Hematopoietic multipotent progenitor cell treated with erythropoietin and hydrocortisone succinate and interleukin-3 and kit ligand, for 17 days (in vitro differentiated cells): ENCODE measurements at regions not wholly inside any gene's neighbourhood (a gene's known extent, or its start where the extent isn't known, plus 50 kb on each side); places are given as distances from the start of the nearest gene placed in this dataset.
"Not testable (repeated sequence)": the region's sequence is repeated elsewhere in the genome, so short reads cannot be mapped to it uniquely, and the experiment has no call there.

Experiments
- DNase-seq: peaks from one replicate; pipeline ENCODE4 v3.0.0-alpha.2; 2015; ENCODE audit warnings: low spot score

DNA sequence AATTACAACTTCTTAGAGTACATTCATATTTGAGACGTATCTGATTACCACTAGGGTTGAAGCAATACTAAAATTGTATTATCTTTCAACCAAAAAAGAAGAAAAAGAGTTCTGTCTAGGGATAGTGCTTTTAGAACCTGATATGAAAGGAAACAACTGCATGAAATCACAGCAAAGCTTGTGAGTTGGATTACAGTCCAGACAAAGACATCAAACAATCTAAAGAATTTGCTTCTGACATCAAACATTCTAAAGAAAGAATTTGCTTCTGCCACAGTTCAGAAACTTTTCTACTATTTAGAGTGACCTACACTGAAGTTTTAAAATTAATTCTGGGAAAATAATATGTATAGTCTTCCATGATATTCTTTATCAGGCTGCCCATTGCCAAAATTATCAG is 1141.1 kb upstream of the ACO1 start:
- DNase-seq = no peak

DNA sequence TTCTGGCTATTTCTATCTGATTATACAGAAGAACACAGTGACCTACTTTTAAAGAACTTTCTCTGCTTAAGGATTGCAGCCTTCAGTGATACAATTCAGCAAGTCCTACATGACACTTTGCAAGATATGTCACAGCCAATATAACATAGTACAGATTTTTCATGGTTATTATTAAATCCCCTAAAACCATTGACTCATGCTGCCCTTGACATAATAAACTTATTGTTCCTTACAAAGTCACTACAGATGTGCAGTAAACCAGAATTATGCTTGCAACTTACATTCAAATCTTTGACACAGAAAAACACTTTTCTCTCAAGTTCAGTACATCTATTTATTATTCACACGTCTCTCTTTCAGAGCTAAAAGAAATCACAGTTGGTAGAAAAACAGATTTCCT is 1136.3 kb upstream of the ACO1 start:
- no peak for DNase-seq

DNA sequence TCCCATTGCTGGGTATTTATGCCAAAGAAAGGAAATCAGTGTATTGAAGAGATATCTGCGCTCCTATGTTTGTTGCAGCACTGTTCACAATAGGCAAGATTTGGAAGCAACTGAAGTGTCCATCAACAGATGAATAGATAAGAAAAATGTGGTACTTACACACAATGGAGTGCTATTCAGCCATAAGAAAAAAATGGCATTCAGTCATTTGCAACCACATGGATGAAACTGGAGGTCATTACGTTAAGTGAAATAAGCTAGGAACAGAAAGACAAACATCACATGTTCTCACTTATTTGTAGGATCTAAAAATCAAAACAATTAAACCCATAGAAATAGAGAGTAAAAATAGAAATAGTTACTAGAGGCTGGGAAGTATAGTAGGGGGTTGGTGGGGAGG is 1133.1 kb upstream of the ACO1 start:
- no peak for DNase-seq

DNA sequence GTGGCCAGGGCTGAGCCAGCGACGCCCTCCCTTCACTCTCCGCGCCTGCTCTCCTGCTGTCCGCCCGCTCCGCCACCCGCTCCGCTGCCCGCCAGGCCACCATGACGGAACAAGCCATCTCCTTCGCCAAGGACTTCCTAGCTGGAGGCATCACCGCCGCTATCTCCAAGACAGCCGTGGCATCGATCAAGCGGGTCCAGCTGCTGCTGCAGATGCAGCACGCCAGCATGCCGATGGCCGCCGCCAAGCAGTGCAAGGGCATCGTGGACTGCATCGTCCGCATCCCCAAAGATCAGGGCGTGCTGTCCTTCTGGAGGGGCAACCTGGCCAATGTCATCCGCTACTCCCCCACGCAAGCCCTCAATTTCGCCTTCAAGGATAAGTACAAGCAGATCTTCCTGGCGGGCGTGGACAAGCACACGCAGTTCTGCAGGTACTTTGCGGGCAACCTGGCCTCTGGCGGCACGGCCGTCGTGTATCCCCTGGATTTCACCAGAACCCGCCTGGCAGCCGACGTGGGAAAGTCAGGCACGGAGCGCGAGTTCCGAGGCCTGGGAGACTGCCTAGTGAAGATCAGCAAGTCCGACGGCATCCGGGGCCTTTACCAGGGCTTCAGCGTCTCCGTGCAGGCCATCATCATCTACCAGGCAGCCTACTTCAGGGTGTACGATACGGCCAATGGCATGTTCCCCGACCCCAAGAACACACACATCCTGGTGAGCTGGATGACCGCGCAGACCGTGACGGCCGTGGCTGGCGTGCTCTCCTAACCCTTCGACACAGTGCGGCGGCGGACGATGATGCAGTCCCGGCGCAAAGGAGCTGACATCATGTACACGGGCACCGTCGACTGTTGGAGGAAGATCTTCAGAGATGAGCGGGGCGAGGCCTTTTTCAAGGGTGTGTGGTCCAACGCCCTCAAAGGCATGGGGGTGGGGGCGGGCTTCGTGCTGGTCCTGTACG is 1130.4 kb upstream of the ACO1 start:
- no peak for DNase-seq

DNA sequence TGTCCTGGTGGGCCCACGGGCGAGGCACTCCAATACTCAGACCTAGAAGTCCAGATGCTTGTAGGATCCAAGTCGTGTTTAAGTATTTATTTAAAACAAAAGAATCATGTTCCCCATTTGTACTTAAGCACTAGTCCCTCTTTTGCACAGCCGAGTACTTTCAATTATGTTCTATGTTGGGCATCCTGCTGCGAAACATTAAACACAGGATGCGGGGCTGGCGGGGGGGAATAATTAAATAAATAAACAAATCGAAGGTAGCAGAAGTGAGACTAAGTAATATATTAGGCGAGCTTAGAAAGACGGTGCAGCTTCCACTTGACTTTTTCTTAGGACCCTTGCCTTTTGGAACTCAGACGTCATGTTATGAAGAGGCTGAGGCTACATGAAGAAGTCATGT is 1129.2 kb upstream of the ACO1 start:
- DNase-seq = no peak

DNA sequence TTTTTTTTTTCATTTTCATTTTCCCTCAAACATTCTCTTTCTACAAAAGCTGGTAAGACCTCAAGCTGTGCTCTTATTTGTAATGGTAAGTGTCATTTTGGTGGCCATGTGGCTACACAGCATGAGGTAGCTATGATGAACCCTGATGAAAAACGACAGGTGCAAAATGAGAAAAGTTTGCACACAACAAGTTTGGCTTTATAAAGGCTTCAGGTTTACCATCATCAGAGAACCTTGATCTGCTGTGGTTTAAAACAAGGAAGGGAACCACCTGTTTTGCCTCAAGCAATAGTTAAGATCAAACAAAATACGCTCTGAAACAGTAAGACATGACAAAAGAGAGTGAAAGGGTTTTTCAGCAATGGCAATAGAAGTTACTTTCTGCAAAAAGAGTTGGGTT is 1124.6 kb upstream of the ACO1 start:
- no peak for DNase-seq

DNA sequence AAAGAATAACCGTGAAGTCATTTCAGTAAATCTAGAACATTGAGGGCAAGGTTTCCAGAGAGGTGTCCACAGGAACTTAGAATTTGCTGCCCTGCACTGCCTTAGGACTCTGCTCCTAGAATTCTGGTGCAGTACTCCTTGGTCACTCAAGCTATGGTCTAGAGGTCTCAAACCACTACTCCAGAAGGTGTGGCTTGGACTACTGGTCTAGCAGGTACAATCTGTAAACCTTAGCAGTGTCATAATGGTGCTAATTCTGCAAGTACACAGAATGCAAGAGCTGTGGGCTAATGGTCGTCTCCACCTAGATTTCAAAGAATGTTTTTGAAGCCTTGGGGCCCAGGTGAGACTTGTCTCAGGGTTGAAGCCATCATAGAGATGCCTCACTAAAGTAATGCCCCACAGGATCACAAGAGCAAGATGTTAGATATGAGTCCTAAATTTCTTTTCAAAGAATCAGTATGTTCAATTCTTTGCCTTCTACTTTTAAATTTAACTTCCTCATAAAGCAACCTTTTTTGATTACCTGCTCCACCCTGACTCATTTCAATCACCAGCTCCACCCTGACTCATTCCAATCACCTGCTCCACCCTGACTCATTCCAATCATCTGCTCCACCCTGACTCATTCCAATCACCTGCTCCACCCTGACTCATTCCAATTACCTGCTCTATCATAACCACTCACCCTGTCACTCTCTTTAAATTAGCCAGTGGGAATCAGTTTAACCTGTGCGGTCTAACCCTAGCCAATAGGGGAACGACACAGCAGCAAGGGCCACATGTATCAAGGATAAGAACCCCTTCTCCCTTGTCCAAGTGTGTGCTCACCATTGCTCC is 1111.8 kb upstream of the ACO1 start:
- no peak for DNase-seq

DNA sequence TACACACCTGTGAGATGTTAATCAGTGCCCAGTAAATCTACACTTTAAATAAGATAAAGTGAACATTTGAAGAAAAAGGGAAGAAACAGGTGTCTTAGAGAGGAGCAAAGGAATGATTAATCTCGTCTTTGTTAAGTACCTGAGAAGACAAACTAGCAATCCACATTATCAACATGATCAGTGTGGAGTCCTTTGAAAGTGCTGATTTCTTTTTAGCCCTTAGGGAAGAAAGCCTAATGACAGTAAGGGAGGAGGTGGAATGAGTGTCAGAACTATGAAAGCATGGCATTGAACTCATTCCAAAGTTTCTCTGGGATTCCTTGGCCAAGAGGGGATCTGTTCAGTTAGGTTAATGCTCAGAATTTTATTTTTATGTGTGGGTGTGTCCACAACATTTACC is 1109.0 kb upstream of the ACO1 start:
- DNase-seq = no peak

DNA sequence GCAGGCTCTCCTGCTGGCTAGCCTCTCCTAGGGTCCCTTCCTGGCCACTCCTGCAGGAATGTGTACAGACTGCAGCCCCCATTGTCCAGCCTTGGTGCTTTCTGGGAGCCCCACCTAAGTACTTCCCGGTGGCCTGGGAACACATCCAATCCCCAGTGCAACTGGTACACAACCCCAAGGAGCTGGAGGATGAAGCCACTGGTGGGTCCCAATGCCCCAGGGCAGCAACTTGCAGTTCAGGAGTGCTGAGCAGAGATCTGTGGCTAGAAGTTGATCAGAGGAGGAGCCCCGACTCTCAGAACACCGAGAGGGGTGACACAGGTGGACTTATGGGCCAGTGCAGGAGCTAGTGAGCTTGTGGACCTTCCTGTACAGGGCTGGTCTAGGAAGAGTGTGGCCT is 1093.7 kb upstream of the ACO1 start:
- no peak for DNase-seq

DNA sequence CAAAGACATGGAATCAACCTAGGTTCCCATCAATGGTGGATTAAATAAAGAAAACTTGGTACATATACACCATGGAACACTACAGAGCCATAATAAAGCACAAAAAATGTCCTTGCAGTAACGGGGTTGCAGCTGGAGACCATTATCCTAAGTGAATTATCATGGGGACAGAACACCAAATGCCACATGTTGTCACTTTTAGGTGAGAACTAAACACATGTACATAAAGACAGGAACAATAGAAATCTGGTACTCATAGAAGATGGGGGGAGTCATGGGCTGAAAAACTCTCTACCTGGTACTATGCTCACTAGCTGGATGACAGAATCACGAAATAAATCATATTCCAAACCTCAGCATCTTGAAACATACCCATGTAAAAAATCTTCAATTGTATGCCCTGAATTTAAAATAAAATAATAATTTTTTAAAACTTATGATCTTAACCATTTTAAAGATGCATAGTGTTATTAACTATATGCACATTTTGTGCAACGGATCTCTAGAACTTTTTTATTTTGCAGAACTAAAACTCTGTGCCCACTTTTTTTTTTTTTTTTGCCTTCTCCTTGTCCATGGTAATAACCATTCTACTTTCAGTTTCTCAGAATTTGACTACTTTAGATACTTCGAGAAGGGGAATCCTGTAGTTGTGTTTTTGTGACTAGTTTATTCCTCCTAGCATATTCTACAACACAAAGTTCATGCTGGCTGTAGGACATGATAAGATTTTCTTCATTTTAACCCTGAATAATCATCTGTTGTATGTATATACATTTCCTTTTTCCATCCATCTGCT is 1081.6 kb upstream of the ACO1 start:
- no peak for DNase-seq

DNA sequence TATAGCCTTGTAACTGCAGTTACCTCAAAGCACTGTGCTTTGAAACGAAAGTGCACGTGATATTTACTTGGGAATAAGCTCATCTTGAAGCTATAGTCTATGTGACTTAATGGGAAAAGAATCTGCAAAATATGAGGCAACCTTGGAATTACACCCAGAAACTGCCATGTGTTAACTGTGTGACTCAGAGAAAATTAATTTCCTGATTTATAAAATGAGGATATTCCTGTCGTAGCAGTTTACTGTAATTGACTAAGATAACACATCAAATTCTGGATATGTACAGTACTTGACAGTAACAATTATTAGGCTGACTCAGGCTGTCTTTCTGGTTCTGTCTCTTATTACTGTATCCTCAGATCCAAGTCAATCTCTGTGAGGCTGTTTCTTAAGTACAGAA is 1079.9 kb upstream of the ACO1 start:
- no peak for DNase-seq

DNA sequence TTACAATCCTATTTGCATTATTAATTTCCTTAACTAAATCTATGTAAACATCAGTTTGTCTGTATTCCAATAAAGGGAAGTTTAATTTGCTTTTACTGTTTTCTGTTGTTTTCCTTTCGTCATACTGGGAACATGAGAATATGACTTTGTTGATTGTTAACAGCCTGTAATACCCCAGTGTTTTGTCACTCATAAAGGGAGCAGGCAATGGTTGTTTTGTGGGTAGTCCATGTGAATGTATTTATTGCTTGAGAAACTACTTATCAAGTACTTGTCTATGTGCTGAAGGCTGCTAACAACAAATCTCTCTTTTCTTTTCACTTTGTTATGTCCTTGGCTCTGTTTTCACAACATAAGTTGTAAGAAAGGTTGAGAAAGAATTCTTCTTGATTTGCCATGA is 1070.2 kb upstream of the ACO1 start:
- no peak for DNase-seq

DNA sequence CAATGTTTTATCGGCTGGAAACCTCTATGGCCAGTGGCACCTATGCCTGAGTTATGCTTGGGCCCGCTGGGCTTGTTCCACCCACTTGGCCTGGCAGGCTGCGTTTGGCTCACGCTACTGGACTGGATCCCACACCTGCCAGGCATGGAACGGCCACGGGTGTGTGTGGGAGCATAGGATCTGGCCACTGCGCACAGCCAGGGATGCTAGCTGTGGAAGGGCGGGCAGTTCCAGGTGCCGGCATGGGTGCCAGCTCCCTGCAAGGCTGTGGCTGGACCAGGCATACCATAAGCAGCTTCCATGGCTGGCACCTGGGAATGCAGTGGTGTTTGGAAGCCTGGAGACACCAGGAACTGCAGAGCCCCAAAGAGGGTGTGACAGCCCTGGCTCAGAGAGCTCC is 1063.9 kb upstream of the ACO1 start:
- no peak for DNase-seq

DNA sequence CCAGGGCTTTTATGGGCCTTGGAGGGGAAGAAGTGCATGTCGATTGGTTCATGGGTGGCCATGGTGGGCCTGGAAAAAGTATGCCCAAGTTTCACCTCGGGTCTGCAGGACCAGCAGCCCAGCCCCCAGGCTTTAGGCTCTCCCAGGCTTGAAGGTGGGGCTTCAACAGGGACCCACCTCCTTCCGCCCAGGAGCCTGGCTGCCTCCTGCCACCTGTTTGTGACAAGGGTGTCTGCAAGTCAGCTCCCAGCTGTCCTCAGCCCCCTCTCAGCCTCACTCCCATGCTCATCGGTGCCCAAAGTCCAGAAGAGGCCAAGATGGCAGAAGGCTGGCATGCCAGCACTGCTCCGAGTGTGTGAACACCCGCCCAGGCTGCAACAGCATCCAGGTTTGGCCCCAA is 1063.2 kb upstream of the ACO1 start:
- DNase-seq = no peak

DNA sequence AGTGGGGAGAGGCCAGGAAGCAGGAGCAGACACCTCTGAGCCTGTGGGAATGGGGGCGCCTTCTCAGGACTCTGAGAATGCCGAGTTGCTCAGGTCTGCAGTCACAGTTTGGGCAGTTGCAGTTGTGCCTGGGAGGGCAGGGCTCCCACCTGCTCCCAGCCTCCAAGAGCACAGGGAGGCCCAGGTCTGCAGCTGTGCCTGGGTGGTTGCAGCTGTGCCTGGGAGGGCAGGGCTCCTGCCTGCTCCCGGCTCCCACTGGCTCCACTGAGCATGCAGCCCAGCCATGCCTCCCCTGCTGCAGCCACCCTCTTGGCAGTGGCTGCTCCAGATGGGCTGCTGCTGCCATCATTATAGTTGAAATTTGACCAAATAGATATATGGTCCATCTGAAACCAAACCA is 1062.8 kb upstream of the ACO1 start:
- no peak for DNase-seq

DNA sequence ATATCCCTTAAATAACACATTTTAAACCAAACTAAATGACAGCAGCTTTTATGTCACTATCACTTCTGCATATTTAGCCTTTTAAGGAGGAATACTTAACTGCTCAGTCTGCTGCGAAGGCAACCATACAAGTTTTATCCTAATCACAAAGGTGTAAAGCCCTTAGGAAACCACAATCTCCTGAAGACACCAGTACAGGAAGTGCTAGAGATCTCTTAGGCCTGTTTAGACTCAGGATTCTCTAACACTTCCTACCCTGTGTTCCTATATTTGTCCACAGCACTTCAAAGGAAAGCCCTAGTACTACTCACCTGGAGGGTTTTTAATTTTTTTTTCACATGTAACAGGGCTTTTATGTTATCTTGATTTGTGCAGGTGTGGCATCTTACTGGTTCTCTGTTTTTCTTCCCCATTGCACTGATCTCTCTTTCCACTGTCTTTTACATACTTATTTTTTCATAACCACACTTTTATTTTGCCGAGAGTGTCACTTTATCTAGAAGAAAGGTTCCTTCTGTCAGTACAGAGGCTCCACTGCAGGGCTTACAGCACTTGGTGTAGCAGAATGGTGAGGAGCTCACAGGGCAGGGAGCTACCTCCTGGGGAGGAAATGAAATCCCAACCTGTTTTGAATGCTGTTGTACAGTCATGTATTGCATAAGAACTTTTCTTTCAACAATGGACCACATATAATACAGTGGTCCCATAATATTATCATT is 1060.6 kb upstream of the ACO1 start:
- DNase-seq = no peak

DNA sequence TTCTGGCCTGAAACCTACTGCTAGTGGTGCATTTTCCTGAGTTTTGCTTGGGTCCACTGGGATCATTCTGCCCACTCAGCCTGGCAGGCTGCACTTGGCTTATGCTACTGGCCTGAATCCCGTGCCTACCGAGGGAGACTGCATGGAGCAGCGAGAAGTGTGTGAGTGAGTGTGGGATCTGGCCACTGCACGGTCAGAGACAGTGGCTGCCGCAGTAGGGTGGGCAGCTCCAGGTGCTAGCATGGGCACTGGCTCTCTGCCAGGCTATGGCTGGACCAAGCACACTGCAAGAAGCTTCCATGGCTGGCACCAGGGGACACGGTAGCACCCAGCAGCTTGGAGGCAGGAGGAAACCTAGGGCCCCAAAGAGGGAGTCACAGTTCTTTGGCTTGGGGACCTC is 1058.7 kb upstream of the ACO1 start:
- no peak for DNase-seq

DNA sequence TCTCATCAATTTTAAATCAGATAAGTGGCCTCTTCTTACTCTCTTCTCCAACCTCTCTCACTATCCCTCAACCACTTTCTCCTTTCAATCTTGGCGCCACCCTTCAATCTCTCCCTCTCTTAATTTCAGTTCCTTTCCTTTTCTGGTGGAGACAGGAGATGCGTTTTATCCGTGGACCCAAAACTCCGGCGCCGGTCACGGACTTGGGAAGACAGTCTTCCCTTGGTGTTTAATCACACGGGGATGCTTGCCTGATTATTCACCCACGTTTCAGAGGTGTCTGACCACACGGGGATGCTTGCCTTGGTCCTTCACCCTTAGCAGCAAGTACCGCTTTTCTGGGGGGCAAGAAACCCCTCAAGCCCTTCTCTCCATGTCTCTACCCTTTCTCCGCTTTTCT is 1057.6 kb upstream of the ACO1 start:
- DNase-seq = not testable (repeated sequence)

DNA sequence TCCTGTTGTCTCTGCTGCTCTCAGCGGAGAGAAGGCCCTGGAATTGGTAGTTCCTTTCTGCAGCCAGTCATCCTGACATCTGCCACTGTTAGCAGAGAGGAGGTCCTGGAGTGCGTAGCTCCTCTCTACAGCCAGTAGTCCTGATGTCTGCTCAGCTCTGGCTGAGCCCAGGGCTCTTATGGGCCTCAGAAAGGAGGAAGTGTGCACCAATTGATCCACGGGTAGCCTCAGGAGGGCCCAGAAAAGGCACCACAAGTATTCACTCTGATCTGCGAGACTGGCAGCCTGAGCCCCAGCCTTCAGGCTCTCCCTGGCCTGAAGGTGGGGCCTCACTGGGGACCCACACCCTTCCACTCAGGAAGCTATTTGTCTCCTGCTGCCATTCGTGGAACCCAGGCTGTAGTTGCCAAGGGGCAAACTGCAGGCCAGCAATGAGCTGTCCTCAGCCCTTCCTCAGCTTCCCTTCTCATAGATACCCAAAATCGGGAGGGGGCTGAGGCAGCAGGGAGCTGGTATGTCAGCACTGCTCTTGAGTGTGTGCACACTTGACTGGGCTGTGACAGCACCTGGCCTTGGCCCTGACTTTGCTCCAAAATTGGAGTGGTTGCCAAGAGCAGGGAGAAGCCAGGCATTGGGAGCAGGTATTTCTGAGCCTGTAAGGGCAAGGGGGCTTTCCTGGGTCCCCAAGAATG is 1049.5 kb upstream of the ACO1 start:
- DNase-seq = no peak

DNA sequence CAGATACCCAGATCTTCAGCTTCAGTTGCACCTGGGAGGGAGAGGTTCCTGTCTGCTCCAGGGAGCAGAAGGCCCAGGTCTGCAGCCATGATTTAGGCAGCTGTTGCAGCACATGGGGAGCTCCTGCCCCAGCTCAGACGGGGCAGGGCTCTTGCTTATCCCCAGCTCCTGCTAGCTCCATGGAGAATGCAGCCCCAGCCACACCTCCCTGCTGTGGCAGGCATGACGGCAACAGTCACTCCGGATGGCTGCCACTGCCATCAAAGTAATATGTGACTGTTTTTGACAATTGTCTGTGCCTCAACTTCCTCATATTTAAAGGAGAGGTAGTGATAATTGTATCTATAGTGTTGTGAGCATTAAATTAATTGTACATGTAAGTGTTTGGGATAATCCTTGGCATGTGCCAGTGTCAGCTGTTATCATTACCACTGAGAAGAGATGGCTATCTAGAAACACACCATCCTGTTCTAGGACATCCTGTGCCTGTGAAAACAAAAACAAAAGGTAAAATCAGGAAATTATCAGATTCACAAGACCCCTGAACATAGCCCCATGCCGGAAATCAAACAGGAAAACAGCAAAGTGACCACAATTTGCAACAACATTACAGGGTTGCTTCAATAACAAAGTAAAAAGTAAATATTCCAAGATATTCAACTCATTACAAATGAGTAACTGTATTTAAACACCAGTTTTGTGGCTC is 1048.8 kb upstream of the ACO1 start:
- DNase-seq = no peak

DNA sequence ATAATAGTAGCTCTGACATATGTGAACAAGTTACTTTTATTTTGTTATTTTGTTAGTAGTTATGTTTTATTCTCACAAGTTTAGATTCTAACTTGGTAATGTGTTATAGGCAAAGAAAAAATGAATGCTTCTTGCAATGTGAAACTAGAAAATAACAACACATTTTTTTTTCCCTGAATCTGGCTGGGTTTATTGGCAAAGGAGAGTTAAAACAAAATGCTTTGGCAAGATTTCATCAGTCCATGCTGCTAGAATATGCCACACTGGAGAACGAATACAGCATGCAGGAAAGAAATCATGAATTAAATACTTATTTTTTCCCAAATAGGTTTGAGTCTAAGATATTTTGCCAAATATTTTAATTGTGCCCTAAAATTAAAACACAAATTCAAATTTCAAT is 1048.1 kb upstream of the ACO1 start:
- DNase-seq = no peak
